ENCODE measurements at regions not wholly inside any gene's neighbourhood (a gene's known extent, or its start where the extent isn't known, plus 50 kb on each side); places are given as distances from the start of the nearest gene placed in this dataset.
A peak's percentile ranks its signal among the peaks of the same experiment; 100 is the strongest.

GRCh38 chr11:108994887-108995286 is 330.0 kb downstream of the DDX10 start:
- no peak for DNase-seq (ENCODE audit: low spot score in 2 of 2)
- FAIRE-seq: no peak

GRCh38 chr11:108997826-108998225 is 333.0 kb downstream of the DDX10 start:
- FAIRE-seq (no peak), DNase-seq (ENCODE audit: low spot score in 2 of 2) (no peak)

GRCh38 chr11:109000531-109000930 is 335.7 kb downstream of the DDX10 start:
- FAIRE-seq (no peak), DNase-seq (ENCODE audit: low spot score in 2 of 2) (no peak)

DNA sequence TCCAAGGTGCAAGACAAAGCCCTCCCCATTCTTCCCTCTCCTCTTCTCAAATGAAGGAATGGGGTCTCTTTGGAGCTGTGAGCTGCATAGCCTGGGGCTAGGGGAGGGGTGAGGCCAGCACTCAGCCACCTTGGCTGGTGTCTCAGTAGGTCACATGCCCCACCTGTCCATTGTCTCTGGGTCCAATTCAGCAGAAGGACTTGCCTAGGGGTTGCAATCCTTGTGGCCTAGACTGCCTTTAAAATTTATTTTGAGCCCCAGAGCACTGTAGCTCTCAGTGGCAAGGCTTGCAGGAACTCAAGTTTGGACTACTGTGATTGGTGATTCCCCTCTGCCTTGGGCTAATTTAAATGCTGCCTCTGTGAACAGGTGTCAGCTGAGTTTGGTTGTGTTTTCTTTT is 336.7 kb downstream of the DDX10 start:
- FAIRE-seq (no peak), DNase-seq (ENCODE audit: low spot score in 2 of 2) (no peak)

- DNase-seq (ENCODE audit: low spot score in 2 of 2): no peak
Observed at GRCh38 chr11:109012991-109013390, 348.1 kb downstream of the DDX10 start.

GRCh38 chr11:109015283-109015682 is 350.4 kb downstream of the DDX10 start:
- no peak for DNase-seq (ENCODE audit: low spot score in 2 of 2)
- FAIRE-seq: no peak

More at GRCh38 chr11:109012991-109013390, 348.1 kb downstream of the DDX10 start:
- no peak for FAIRE-seq

DNA sequence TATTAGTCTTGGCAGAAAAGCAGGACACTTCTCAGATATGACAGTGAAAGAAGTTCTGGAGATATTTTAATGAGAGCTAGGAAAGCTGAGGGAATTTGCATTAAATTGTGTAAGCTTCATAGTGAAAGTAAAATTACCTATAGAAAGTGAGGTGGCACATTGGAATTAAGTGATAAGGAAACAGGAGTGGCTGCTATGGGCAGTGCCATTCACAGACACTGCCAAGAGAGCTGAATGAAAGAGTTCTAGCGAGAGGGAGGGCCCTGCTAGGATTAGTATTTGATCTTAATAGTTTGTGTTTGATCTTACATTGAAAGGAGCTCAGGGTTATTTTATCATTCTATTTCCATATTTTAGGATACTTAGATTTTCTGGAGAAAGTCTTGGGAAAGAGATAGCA is 351.9 kb downstream of the DDX10 start:
- FAIRE-seq: no peak

DNA sequence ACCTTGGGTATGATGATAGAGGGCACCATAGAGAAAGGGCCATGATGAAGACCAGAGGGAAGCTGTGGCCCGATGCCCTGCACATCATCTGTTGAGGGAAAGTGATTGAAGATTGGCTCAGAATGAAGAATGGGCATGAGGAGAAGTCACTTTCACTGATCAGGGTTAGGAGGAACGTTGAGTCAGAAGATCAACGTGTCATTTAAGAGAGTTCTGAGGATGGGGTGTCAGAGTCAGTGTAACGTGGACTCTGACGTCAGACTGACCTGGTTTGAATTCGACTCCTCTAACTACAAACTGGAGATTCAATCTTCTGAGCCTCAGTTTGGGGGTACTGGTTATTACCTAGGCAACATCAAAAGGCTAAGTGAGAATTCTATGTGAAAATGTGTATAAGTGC is 352.6 kb downstream of the DDX10 start:
- FAIRE-seq: no peak
- no peak for DNase-seq (ENCODE audit: low spot score in 2 of 2)

More for the DNA sequence above, 351.9 kb downstream of the DDX10 start:
- no peak for DNase-seq (ENCODE audit: low spot score in 2 of 2)

DNA sequence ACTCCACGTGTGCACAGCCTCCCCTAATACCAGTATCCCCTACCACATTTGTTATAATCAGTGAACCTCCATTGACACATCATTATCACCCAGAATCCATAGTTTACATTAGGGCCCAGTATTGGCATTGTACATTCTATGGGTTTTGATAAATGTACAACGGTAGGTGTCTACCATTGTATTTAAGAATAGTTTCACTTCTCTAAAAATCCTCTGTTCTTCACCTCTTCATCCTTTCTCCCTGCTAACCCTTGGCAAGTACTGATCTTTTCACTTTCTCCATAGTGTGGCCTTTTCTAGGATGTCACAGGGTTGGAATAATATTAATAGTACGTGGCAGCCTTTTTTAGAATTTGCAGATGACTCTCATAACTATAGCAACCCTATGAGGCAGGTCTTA is 353.8 kb downstream of the DDX10 start:
- FAIRE-seq: no peak
- no peak for DNase-seq (ENCODE audit: low spot score in 2 of 2)

- DNase-seq (ENCODE audit: low spot score in 2 of 2) (no peak), FAIRE-seq (no peak)
Observed at GRCh38 chr11:109019342-109019936, 354.6 kb downstream of the DDX10 start.

DNA sequence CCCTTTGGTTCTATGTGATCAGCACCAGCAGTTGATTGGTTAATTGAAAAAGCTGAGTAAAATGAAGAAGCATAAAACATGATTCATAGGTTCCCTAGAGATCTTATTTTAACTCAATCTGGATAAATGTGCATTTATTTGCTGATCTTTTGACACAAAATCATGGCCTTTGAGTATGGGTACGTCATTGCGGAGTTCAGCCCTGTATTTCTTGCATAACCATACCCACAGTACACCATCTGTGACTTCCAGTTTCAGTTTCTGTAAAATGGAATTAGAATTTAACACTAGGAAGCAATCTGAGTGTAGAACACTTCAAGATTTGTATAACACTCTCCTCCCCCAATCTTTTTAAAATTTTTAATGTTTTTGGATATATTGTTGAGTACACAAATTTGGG is 358.2 kb downstream of the DDX10 start:
- FAIRE-seq (no peak), DNase-seq (ENCODE audit: low spot score in 2 of 2) (no peak)

- DNase-seq (ENCODE audit: low spot score in 2 of 2) (no peak), FAIRE-seq (no peak)
Observed at GRCh38 chr11:109026891-109027489, 362.1 kb downstream of the DDX10 start.

GRCh38 chr11:109027851-109028250 is 363.0 kb downstream of the DDX10 start:
- DNase-seq (ENCODE audit: low spot score in 2 of 2) (no peak), FAIRE-seq (no peak)

GRCh38 chr11:109029927-109030326 is 365.1 kb downstream of the DDX10 start:
- DNase-seq (ENCODE audit: low spot score in 2 of 2): no peak
- FAIRE-seq: no peak

GRCh38 chr11:109033627-109034338 is 368.9 kb downstream of the DDX10 start:
- DNase-seq (ENCODE audit: low spot score in 2 of 2) (no peak), FAIRE-seq (no peak)

- no peak for FAIRE-seq
Observed at GRCh38 chr11:109034339-109034696, 369.4 kb downstream of the DDX10 start.

DNA sequence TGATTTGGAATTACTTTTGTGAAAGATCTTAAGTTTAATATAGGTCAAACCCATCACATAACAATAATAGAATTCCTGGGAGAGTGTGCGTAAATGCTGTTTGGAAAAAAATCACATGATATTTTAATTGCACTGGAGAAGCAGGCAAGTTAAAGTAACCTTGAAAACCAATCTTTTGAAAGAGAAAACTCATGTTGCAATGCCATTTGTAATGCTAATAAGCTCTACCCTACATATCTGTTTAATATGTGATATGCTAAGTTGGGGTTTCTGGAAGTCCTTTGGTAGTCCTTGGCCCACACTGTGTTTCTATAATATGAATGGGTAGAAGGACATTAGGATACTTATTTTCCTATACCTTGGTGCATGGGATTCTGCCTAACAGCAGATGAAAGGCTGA is 370.4 kb downstream of the DDX10 start:
- FAIRE-seq (no peak), DNase-seq (ENCODE audit: low spot score in 2 of 2) (no peak)

More at GRCh38 chr11:109034339-109034696, 369.4 kb downstream of the DDX10 start:
- DNase-seq (ENCODE audit: low spot score in 2 of 2): no peak

GRCh38 chr11:109036011-109036410 is 371.1 kb downstream of the DDX10 start:
- DNase-seq (ENCODE audit: low spot score in 2 of 2): no peak
- no peak for FAIRE-seq

DNA sequence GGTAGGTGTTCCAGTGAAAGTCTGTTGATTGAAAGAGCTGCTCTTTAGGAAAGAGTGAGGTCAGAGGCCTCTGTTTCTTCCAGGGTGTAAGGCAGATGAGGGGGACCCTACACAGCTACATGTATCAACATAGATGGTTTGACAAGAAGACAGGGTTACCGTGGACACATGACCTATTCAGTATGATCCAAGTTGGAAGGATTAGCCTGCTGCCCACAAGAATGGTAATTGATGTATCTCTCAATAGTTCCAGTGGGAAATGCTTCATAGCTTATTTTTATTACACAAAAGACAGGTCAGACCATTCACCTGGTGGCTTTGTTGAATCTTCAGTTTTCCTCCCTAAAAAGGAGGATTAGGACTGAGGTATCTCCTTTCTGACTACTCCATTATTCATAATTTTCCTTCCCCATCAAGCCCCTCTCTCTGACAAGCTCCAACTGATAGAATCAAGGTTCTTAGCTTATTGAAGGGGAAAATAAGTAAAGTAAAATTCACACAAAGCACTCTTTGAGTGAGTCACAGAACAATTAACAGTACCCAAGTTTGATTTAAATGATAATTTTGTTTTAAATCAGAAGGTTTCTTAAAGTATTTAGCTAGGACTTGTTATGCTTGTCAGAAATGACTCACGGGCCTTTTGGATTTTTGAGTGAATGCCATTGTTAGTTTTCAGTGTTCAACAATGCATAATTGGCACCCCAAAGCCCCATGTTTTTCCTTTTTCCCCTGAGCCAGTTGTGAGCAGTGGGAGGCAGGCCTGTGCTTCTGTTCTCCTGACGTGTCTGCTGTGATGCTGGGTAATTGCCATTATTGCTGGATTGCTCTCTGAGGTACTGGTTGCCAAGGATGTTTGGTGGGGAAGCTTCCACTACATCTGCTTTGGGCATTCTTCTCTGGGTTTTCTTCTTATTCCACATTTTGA is 373.2 kb downstream of the DDX10 start:
- DNase-seq (ENCODE audit: low spot score in 2 of 2): peak in 1 of 2 donors; percentile 8
- FAIRE-seq: no peak

DNA sequence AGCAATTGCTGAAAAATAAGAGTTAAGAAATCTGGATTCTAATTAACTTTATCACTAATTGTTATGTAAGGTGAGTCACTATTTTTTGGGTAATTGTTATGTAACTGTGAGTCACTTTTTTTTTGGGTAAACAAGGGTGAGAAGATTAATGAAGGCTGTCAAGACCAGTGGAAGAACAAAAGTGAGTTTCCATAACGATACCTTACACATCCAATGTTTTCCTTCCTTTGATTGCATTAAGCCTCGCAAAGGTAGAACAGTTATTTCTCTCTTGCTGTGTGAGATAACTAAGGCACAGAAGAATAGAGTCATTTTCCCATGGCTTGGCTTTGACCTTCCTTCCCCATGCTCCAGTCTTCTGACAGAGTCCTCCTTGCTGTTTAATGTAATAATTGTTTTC is 374.7 kb downstream of the DDX10 start:
- FAIRE-seq (no peak), DNase-seq (ENCODE audit: low spot score in 2 of 2) (no peak)

DNA sequence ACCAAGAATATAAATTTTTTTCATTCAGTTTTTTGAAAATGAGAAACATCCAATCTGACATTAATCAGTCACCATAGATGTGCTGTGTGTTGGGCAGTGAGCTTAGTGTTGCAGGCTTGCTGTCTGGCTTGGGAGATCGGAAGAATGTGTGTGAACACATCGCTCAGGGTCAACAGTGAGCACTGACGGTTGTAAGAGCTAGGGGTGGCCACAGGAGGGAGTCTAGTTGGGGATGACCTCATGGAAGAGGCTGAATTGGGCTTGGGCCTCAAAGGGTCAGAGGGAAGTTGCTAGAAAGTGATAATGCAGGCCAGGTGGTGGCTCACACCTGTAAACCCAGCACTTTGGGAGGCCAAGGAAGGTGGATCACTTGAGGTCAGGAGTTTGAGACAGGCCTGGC is 375.4 kb downstream of the DDX10 start:
- FAIRE-seq: no peak
- no peak for DNase-seq (ENCODE audit: low spot score in 2 of 2)
